ENCODE measurements at regions not wholly inside any gene's neighbourhood (a gene's known extent, or its start where the extent isn't known, plus 50 kb on each side); places are given as distances from the start of the nearest gene placed in this dataset.
"Not testable (repeated sequence)": the region's sequence is repeated elsewhere in the genome, so short reads cannot be mapped to it uniquely, and the experiment has no call there.

GRCh38 chr9:17888964-17889363, 310.1 kb downstream of the SH3GL2 start:
- not testable (repeated sequence) for TF ChIP-seq CTCF, POLR2A (IDR thresholded peaks at IDR 0.05)
